Calu3 (cell line): ENCODE measurements at regions not wholly inside any gene's neighbourhood (a gene's known extent, or its start where the extent isn't known, plus 50 kb on each side); places are given as distances from the start of the nearest gene placed in this dataset.
"Not testable (repeated sequence)": the region's sequence is repeated elsewhere in the genome, so short reads cannot be mapped to it uniquely, and the experiment has no call there.

Experiments used
- BruUV-seq: library from RNA; stranded (reverse); fragments of 400-500 nt; replicated peaks from 2 replicates; lab custom pipeline; 2021; lab: Mats Ljungman, UMichigan
- CTCF ChIA-PET: fragments of 300-600 bp; sonication (Branson Sonifier 250); formaldehyde crosslinking; loops from one replicate; lab custom pipeline; 2022; ENCODE audit warnings: antibody characterized with exemption; lab: Charles Lee
- DNase-seq: peaks from one replicate; pipeline ENCODE4 v3.0.0; 2022
- H3K27ac Mint-ChIP-seq: one replicate; pipeline ENCODE4 v1.8.0; 2022; ENCODE audit warnings: mixed read lengths; ENCODE audit not compliant: unreplicated experiment
- H3K27me3 Mint-ChIP-seq: one replicate; pipeline ENCODE4 v1.8.0; 2022; ENCODE audit warnings: mixed read lengths; ENCODE audit not compliant: unreplicated experiment
- H3K36me3 Mint-ChIP-seq: one replicate; pipeline ENCODE4 v1.8.0; 2022; ENCODE audit warnings: mild to moderate bottlenecking, moderate library complexity, mixed read lengths; ENCODE audit not compliant: insufficient read depth, unreplicated experiment
- H3K4me1 Mint-ChIP-seq: one replicate; pipeline ENCODE4 v1.8.0; 2022; ENCODE audit warnings: mild to moderate bottlenecking, low read depth, mixed read lengths; ENCODE audit not compliant: unreplicated experiment
- H3K4me3 Mint-ChIP-seq: one replicate; pipeline ENCODE4 v1.8.0; 2022; ENCODE audit warnings: mild to moderate bottlenecking, low read depth, moderate library complexity, mixed read lengths; ENCODE audit not compliant: unreplicated experiment
- H3K9me3 Mint-ChIP-seq: one replicate; pipeline ENCODE4 v1.8.0; 2022; ENCODE audit warnings: low read depth, mixed read lengths; ENCODE audit not compliant: unreplicated experiment
- CTCF ChIP-seq: fragments of 200-600 bp; IDR thresholded peaks from one replicate; pipeline ENCODE4 v1.8.0; 2022; ENCODE audit warnings: antibody characterized with exemption; ENCODE audit not compliant: unreplicated experiment
- intact Hi-C: fragments of 100-400 bp; cut with micrococcal nuclease; formaldehyde crosslinking; loops from one replicate; pipeline ENCODE4 v1.10.0; 2022; ENCODE audit not compliant: unreplicated experiment

- DNase-seq = no peak
- no peaks in the 10 kb centered on the region for H3K36me3 Mint-ChIP-seq
- no peak overlapping the region for H3K27ac Mint-ChIP-seq
- no peaks in the 10 kb centered on the region for H3K27me3 Mint-ChIP-seq
- CTCF ChIA-PET = no interaction called here
- BruUV-seq = no TSS peak
- H3K4me1 Mint-ChIP-seq = no peaks in the 10 kb centered on the region
- no peak overlapping the region for H3K4me3 Mint-ChIP-seq
- TF ChIP-seq CTCF = no peak
- no peaks in the 10 kb centered on the region for H3K9me3 Mint-ChIP-seq
- intact Hi-C loops = no loop called here
Observed at GRCh38 chr16:35605921-35606320, 2146.5 kb downstream of the TP53TG3F start.

GRCh38 chr16:35614883-35615282 lies 2155.5 kb downstream of the TP53TG3F start:
- H3K27ac Mint-ChIP-seq, H3K27me3 Mint-ChIP-seq, H3K36me3 Mint-ChIP-seq, CTCF ChIA-PET, intact Hi-C loops, DNase-seq, H3K4me1 Mint-ChIP-seq, H3K4me3 Mint-ChIP-seq, H3K9me3 Mint-ChIP-seq, BruUV-seq: not testable (repeated sequence)

GRCh38 chr16:35619176-35619575 lies 2159.8 kb downstream of the TP53TG3F start:
- DNase-seq, BruUV-seq, H3K36me3 Mint-ChIP-seq, H3K4me1 Mint-ChIP-seq, CTCF ChIA-PET, H3K27ac Mint-ChIP-seq, H3K4me3 Mint-ChIP-seq, intact Hi-C loops, H3K27me3 Mint-ChIP-seq: not testable (repeated sequence)
- peaks cover 18% of the 10 kb centered on the region for H3K9me3 Mint-ChIP-seq

GRCh38 chr16:35626041-35626440 lies 2166.6 kb downstream of the TP53TG3F start:
- CTCF ChIA-PET = no interaction called here
- BruUV-seq = no TSS peak
- Mint-ChIP-seq H3K4me1 (no peaks in the 10 kb centered on the region), H3K36me3 (no peaks in the 10 kb centered on the region), H3K27me3 (no peaks in the 10 kb centered on the region), H3K9me3 (peaks cover 18% of the 10 kb centered on the region), H3K27ac (no peak overlapping the region), H3K4me3 (no peak overlapping the region)
- intact Hi-C loops = no loop called here
- DNase-seq = no peak
- TF ChIP-seq CTCF = no peak

GRCh38 chr16:35628976-35629375 lies 2169.6 kb downstream of the TP53TG3F start:
- BruUV-seq = no TSS peak

More at GRCh38 chr16:35628976-35629375, 2169.6 kb downstream of the TP53TG3F start:
- Mint-ChIP-seq H3K9me3 (peaks cover 18% of the 10 kb centered on the region), H3K36me3 (no peaks in the 10 kb centered on the region), H3K27me3 (no peaks in the 10 kb centered on the region), H3K4me1 (no peaks in the 10 kb centered on the region), H3K27ac (no peak overlapping the region), H3K4me3 (no peak overlapping the region)
- intact Hi-C loops = no loop called here
- no peak for TF ChIP-seq CTCF
- no peak for DNase-seq
- CTCF ChIA-PET = no interaction called here
